ENCODE measurements at regions not wholly inside any gene's neighbourhood (a gene's known extent, or its start where the extent isn't known, plus 50 kb on each side); places are given as distances from the start of the nearest gene placed in this dataset.

DNA sequence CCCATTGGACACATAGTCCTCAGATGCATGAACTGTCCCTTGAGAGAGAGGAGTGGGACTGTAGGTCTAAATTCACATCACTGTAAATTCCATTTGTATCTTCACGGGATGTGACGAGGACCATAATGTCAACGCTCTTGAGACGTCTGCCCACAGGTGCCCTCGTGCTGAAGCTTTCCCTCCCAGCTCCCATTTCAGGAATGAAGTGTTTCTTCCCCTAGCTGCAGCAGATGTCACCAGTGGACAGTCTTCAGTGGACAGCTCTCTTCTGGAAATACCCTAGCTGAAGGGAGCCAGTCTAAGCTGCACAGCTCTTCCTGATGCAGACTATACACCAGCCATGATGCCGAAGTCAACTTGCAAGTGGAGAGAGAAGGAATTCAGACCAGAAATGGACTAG, 217.4 kb upstream of the ECI2 start:
- no peak overlapping the region for H3K27ac ChIP-seq
- TF ChIP-seq, protein P1, sequence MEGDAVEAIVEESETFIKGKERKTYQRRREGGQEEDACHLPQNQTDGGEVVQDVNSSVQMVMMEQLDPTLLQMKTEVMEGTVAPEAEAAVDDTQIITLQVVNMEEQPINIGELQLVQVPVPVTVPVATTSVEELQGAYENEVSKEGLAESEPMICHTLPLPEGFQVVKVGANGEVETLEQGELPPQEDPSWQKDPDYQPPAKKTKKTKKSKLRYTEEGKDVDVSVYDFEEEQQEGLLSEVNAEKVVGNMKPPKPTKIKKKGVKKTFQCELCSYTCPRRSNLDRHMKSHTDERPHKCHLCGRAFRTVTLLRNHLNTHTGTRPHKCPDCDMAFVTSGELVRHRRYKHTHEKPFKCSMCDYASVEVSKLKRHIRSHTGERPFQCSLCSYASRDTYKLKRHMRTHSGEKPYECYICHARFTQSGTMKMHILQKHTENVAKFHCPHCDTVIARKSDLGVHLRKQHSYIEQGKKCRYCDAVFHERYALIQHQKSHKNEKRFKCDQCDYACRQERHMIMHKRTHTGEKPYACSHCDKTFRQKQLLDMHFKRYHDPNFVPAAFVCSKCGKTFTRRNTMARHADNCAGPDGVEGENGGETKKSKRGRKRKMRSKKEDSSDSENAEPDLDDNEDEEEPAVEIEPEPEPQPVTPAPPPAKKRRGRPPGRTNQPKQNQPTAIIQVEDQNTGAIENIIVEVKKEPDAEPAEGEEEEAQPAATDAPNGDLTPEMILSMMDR (conservative IDR thresholded peaks at IDR 0.05), result no peak
- no peak for TF ChIP-seq ZFX (IDR thresholded peaks at IDR 0.05)

DNA sequence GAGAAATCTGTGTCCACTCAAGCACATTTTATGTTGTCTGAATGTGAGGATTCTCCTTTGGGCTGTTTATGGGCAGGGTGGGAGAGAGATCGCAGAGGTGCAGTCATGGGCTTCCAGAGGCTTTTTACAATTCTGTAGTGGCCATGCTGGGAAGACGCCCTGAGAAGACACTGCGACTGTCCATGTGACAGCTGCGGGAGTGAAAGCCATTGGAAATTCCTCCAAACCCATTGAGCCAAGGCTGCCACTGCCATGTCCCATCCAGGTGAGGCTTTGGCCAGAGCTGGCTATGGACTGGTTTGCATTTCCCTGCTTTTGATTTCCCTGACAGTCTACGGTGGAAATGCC, 216.9 kb upstream of the ECI2 start:
- H3K27ac ChIP-seq, result no peak overlapping the region
- TF ChIP-seq, protein P1 (conservative IDR thresholded peaks at IDR 0.05), result no peak
- no peak for TF ChIP-seq ZFX (IDR thresholded peaks at IDR 0.05)

DNA sequence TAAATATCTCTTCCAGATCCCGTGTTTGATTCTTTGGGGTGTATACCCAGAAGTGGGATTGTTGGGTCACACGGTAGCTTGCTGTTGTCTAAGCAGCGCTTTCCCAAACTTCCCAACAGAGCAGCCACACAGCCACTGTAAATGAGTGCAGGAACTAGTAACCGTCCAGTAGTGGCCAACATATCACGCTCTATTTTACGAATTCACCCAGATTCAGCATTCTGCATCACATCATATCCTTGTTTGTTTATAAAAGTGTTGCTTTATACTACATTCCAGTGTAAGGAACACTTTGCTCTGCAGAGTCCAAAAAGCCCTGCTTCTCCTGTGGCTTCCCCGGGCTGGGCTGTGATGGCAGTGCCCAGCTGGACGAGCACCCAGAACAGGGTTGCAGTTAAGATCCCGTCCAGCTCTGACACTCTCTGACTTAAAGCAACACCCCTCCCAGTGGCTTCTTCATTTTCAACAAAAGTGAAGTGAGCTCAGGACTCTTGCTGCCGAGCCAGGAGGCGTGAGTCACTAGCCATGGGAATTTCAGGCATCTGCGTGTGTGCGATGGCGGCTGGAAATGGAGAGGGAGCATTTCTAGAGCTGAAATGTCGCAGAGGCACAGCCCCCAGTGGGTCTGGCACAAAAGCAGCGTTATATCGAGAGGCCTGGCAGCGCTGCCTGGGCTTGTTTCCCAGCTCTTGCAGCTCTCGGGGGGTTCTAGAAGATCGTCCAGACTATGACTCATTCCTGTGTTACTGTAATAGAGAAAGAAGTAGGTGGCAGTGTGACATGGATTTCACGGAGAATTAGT, 216.3 kb upstream of the ECI2 start:
- TF ChIP-seq ZFX (IDR thresholded peaks at IDR 0.05), result no peak
- TF ChIP-seq, protein P1 (conservative IDR thresholded peaks at IDR 0.05), result no peak
- H3K27ac ChIP-seq, result no peak overlapping the region

DNA sequence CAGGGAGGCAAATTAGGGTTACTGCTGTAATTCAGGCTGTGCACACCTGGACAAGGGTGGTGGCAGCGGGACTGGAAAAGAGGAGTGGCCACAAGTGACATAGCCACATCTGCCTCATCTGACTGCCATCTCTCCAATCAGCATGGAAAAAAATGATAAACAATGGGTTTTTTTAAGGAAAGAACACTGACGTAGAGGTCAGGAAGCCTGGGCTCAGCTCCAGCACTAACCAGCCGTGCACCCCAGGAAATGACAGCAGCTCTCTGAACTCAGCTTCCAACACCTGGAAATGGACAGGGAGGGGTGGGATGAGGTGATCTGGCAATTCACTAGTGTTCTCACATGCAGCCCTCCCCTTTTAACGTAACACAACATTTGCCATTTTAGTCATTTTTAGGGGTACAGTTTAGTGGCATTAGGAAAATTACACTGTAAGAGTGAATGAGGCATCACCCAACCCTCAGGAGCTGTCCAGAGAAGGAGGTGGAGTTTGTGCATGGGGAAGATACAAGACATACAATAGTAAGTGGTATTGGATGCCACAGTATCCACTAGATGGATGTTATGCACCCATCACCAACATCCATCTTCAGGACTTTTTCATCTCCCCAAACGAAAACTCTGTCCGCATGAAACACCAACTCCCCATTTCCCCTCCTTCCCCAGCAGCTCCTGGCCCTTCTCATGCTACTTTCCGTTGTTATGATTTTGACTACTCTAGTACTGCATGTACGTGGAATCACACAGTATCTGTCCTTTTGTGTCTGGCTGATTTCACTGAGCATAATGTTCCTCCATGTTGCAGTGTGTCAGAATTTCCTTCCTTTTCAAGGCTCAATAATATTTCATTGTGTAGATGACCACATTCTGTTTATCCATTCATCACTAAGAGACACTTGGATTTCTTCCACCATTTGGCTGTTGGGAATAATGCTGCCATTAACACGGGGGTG, 215.5 kb upstream of the ECI2 start:
- no peak overlapping the region for H3K27ac ChIP-seq

DNA sequence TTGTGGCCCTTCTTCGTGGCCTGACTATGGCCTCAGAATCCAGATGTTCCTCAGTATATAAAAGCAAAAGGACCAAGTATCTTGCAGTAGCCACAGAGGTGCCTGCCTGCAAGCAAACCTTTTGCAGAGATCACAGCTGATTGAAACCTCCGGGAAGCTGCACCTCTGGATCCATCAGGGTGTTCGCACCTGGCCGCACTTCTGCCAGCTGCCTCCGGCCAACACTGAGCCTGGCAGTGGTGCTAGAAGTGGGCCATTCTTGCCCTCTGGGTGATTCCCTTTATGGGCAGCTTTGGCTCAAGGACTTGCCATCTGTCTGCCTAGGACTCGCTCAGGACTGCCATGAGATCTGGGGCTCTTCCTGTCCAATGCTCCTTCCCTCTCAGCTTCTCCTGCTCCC, 214.6 kb upstream of the ECI2 start:
- TF ChIP-seq ZFX (IDR thresholded peaks at IDR 0.05), result no peak
- TF ChIP-seq, protein P1 (conservative IDR thresholded peaks at IDR 0.05), result no peak
- H3K27ac ChIP-seq, result no peak overlapping the region

More for the DNA sequence above, 215.5 kb upstream of the ECI2 start:
- no peak for TF ChIP-seq ZFX (IDR thresholded peaks at IDR 0.05)
- TF ChIP-seq, protein P1 (conservative IDR thresholded peaks at IDR 0.05), result no peak

DNA sequence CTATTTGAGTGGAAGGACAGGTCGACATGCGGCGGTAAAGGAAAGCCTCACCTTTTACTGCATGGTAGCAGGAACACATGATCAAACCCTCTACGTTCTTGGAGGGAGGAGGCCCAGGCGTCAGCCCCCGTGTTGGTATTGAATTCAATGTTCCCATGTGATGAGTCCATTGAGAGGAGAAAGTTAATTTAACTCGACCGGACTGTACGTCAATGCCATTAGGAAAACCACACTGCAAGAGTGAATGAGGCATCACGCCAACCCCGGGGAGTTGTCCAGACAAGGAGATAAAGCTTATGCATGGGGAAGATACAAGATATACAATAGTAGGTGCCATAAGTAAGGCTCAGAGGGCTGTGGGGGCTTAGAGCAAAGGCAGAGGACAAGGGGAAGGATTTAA, 213.9 kb upstream of the ECI2 start:
- no peak overlapping the region for H3K27ac ChIP-seq
- no peak for TF ChIP-seq ZFX (IDR thresholded peaks at IDR 0.05)
- TF ChIP-seq, protein P1 (conservative IDR thresholded peaks at IDR 0.05), result no peak
